Upper lobe of left lung (tissue), 6 donors: ENCODE measurements at regions not wholly inside any gene's neighbourhood (a gene's known extent, or its start where the extent isn't known, plus 50 kb on each side); places are given as distances from the start of the nearest gene placed in this dataset.

Experiments used
- ATAC-seq, 2 donors: fragments of 200-7000 bp; cut with Tn5 transposase; one replicate each; pipeline ENCODE4 v1.9.1; 2022; ENCODE audit warnings: mild to moderate bottlenecking in 2 of 2, moderate library complexity in 2 of 2; ENCODE audit not compliant: low FRiP score in 2 of 2
- DNase-seq, 2 donors: peaks; one replicate each; pipeline ENCODE4 v3.0.0-alpha.2; 2019 to 2020
- H3K27ac ChIP-seq, 4 donors: fragments of 200-600 bp; sonication (generic); one replicate each; pipeline ENCODE4 v1.5.1; 2016 to 2019
- H3K27me3 ChIP-seq, 4 donors: fragments of 200-600 bp; sonication (generic); one replicate each; pipeline ENCODE4 v1.5.1; 2017 to 2019
- H3K36me3 ChIP-seq, 4 donors: fragments of 200-600 bp; sonication (generic); one replicate each; pipeline ENCODE4 v1.5.1; 2016 to 2019
- H3K4me1 ChIP-seq, 4 donors: fragments of 200-600 bp; sonication (generic); one replicate each; pipeline ENCODE4 v1.5.1; 2018 to 2019
- H3K4me3 ChIP-seq, 4 donors: fragments of 200-600 bp; sonication (generic); one replicate each; pipeline ENCODE4 v1.5.1; 2017 to 2019; ENCODE audit warnings: mild to moderate bottlenecking in 2 of 4, moderate library complexity in 1 of 4
- H3K9me3 ChIP-seq, 4 donors: fragments of 200-600 bp; sonication (generic); one replicate each; pipeline ENCODE4 v1.5.1; 2018 to 2019
- EP300 ChIP-seq, 4 donors: sonication (generic); formaldehyde crosslinking; IDR thresholded peaks; one replicate each; pipeline ENCODE4 v1.5.1; 2017; ENCODE audit warnings: antibody characterized with exemption in 4 of 4, control low read depth in 2 of 4
- POLR2A ChIP-seq, 4 donors: fragments of 450-650 bp; IDR thresholded peaks; one replicate each; pipeline ENCODE4 v1.5.1; 2016 to 2017; ENCODE audit warnings: antibody characterized with exemption in 4 of 4, mild to moderate bottlenecking in 2 of 4
- POLR2AphosphoS5 ChIP-seq, 2 donors: sonication (generic); formaldehyde crosslinking; IDR thresholded peaks; one replicate each; pipeline ENCODE4 v1.5.1; 2017; ENCODE audit warnings: antibody characterized with exemption in 2 of 2
- WGBS, 2 donors: methylation state at CpG; one replicate each; pipeline ENCODE4 v1.1.5; 2017 to 2018; 5-methylcytosine and 5-hydroxymethylcytosine counted together
- TF ChIP-seq, protein P1 (sequence below), 6 experiments: fragments of 450-650 bp in 4 of 6; fragments of 200-600 bp in 2 of 6; sonication (generic) in 2 of 6; IDR thresholded peaks; one replicate each; pipeline ENCODE4 v1.5.1; 2016 to 2019; ENCODE audit warnings: antibody characterized with exemption in 6 of 6
- donor health status: DM: no; HTN: no; CAD: no; lungs with moderate emphysema.
- donor health status: DM: no; HTN: yes; CAD: no; lungs with severe emphysema.

- Histone ChIP-seq H3K4me1 (peaks cover 0 to 3% (median 0%) of the 10 kb centered on the region in 4 donors), H3K9me3 (no peaks in the 10 kb centered on the region), H3K27ac (no peak overlapping the region), H3K36me3 (no peaks in the 10 kb centered on the region), H3K4me3 (no peak overlapping the region), H3K27me3 (no peaks in the 10 kb centered on the region)
- no peak for TF ChIP-seq EP300 (IDR thresholded peaks at IDR 0.05)
- TF ChIP-seq POLR2AphosphoS5 (IDR thresholded peaks at IDR 0.05) = no peak
- TF ChIP-seq, protein P1, sequence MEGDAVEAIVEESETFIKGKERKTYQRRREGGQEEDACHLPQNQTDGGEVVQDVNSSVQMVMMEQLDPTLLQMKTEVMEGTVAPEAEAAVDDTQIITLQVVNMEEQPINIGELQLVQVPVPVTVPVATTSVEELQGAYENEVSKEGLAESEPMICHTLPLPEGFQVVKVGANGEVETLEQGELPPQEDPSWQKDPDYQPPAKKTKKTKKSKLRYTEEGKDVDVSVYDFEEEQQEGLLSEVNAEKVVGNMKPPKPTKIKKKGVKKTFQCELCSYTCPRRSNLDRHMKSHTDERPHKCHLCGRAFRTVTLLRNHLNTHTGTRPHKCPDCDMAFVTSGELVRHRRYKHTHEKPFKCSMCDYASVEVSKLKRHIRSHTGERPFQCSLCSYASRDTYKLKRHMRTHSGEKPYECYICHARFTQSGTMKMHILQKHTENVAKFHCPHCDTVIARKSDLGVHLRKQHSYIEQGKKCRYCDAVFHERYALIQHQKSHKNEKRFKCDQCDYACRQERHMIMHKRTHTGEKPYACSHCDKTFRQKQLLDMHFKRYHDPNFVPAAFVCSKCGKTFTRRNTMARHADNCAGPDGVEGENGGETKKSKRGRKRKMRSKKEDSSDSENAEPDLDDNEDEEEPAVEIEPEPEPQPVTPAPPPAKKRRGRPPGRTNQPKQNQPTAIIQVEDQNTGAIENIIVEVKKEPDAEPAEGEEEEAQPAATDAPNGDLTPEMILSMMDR (IDR thresholded peaks at IDR 0.05) = no peak
- TF ChIP-seq POLR2A (IDR thresholded peaks at IDR 0.05) = no peak
- ATAC-seq (no peak), DNase-seq (no peak)
- 83 to 86% methylated on average over 3 of the region's 3 CpGs for WGBS, 2 donors
Observed at GRCh38 chr5:159781626-159782157, 134.6 kb upstream of the ADRA1B start.

GRCh38 chr5:159782197-159782994 is 133.9 kb upstream of the ADRA1B start:
- no peak for DNase-seq
- H3K4me1 ChIP-seq = peaks cover 0 to 3% (median 0%) of the 10 kb centered on the region in 4 donors
- H3K4me3 ChIP-seq = no peak overlapping the region
- H3K27me3 ChIP-seq = no peaks in the 10 kb centered on the region
- no peaks in the 10 kb centered on the region for H3K36me3 ChIP-seq
- TF ChIP-seq EP300 (IDR thresholded peaks at IDR 0.05) (no peak), POLR2AphosphoS5 (IDR thresholded peaks at IDR 0.05) (no peak), POLR2A (IDR thresholded peaks at IDR 0.05) (no peak)
- TF ChIP-seq, protein P1 (IDR thresholded peaks at IDR 0.05) = no peak
- WGBS, 2 donors = 84 to 86% methylated on average over 9 of the region's 9 CpGs
- no peaks in the 10 kb centered on the region for H3K9me3 ChIP-seq
- no peak overlapping the region for H3K27ac ChIP-seq
- ATAC-seq = no peak

DNA sequence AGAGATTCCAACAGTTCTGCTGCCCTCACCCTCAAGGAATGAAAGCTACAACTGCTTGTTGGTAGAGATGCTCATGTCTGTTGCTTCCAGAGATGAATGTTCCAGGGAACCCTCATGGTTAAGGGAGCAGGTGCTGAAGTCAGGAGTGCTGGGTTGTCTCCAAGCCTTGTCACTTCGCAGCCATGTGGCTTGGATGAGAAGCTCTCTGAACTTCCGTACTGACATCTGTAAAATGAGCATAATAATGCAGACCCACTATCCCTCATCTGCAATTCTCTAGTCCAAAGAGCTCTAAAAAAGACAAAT is 133.3 kb upstream of the ADRA1B start:
- DNase-seq (no peak), ATAC-seq (no peak)
- no peaks in the 10 kb centered on the region for H3K27me3 ChIP-seq
- H3K4me1 ChIP-seq = peaks cover 0 to 3% (median 0%) of the 10 kb centered on the region in 4 donors
- H3K4me3 ChIP-seq = no peak overlapping the region
- H3K9me3 ChIP-seq = no peaks in the 10 kb centered on the region
- WGBS, 2 donors = 91 to 100% methylated on average over 2 of the region's 2 CpGs
- no peak overlapping the region for H3K27ac ChIP-seq
- H3K36me3 ChIP-seq = no peaks in the 10 kb centered on the region
- TF ChIP-seq POLR2AphosphoS5 (IDR thresholded peaks at IDR 0.05) (no peak), EP300 (IDR thresholded peaks at IDR 0.05) (no peak), POLR2A (IDR thresholded peaks at IDR 0.05) (no peak)
- TF ChIP-seq, protein P1 (IDR thresholded peaks at IDR 0.05) = no peak

DNA sequence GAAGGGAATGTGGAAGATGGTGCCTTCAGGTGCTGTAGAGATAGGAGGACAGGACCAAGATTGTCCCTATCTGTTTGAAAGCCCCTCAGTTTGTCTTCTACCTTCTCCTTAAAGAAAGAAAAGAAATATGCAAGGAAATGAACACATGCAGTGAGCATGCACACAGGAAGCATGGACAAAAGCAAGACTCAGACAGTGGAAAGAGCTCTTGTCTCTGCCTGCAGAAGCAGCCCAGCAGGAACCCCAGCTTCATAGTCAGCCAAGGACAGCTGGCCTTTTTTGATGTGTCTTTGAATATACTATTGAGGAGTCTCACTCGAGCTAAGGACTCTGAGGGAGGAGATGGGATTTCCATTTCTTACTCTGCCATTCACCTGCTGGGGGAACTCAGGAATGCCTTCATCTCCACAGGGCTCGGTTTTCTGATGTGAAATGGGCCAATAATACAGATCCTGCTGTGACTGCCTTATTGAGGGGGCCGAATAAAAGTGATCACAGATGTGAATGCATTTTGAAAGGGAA is 132.5 kb upstream of the ADRA1B start:
- TF ChIP-seq POLR2AphosphoS5 (IDR thresholded peaks at IDR 0.05) (no peak), EP300 (IDR thresholded peaks at IDR 0.05) (no peak), POLR2A (IDR thresholded peaks at IDR 0.05) (no peak)
- TF ChIP-seq, protein P1 (IDR thresholded peaks at IDR 0.05) = no peak

More for the DNA sequence above, 132.5 kb upstream of the ADRA1B start:
- Histone ChIP-seq H3K36me3 (no peaks in the 10 kb centered on the region), H3K27ac (no peak overlapping the region), H3K4me1 (peaks cover 0 to 3% (median 0%) of the 10 kb centered on the region in 4 donors), H3K4me3 (no peak overlapping the region), H3K27me3 (no peaks in the 10 kb centered on the region), H3K9me3 (no peaks in the 10 kb centered on the region)
- ATAC-seq (no peak), DNase-seq (no peak)
- 79 to 83% methylated on average over 3 of the region's 3 CpGs for WGBS, 2 donors
